NCI-H1436 treated with DMSO at 0.1 percent for 48 hours (cell line): ENCODE measurements at regions not wholly inside any gene's neighbourhood (a gene's known extent, or its start where the extent isn't known, plus 50 kb on each side); places are given as distances from the start of the nearest gene placed in this dataset.
"Not testable (repeated sequence)": the region's sequence is repeated elsewhere in the genome, so short reads cannot be mapped to it uniquely, and the experiment has no call there.

Source experiments
- DNase-seq: peaks from one replicate; lab custom pipeline; 2025; lab: John Stamatoyannopoulos, UW

- DNase-seq: no peak
These were observed 247.7 kb upstream of the RFX3 start for GRCh38 chr9:3773362-3774060.

- no peak for DNase-seq
These were observed 243.8 kb upstream of the RFX3 start for GRCh38 chr9:3769646-3770045.

- no peak for DNase-seq
These were observed 243.1 kb upstream of the RFX3 start for GRCh38 chr9:3768712-3769457.

- no peak for DNase-seq
These were observed 242.5 kb upstream of the RFX3 start for GRCh38 chr9:3768286-3768685.

- DNase-seq: no peak
These were observed 236.3 kb upstream of the RFX3 start for GRCh38 chr9:3762076-3762475.

GRCh38 chr9:3760031-3760430 lies 234.2 kb upstream of the RFX3 start:
- DNase-seq: no peak

GRCh38 chr9:3758816-3759576 lies 233.2 kb upstream of the RFX3 start:
- no peak for DNase-seq

- DNase-seq: no peak
These were observed 230.3 kb upstream of the RFX3 start for GRCh38 chr9:3756071-3756470.

GRCh38 chr9:3751125-3751758 lies 225.4 kb upstream of the RFX3 start:
- DNase-seq: no peak

- no peak for DNase-seq
These were observed 224.5 kb upstream of the RFX3 start for GRCh38 chr9:3750321-3750720.

GRCh38 chr9:3746296-3747275 lies 220.8 kb upstream of the RFX3 start:
- DNase-seq: no peak

GRCh38 chr9:3743901-3744413 lies 218.2 kb upstream of the RFX3 start:
- DNase-seq: no peak

- no peak for DNase-seq
These were observed 216.8 kb upstream of the RFX3 start for GRCh38 chr9:3742586-3742985.

GRCh38 chr9:3741729-3742128 lies 215.9 kb upstream of the RFX3 start:
- DNase-seq: no peak

GRCh38 chr9:3740690-3741419 lies 215.1 kb upstream of the RFX3 start:
- DNase-seq: no peak

- DNase-seq: no peak
These were observed 210.4 kb upstream of the RFX3 start for GRCh38 chr9:3736161-3736560.

- no peak for DNase-seq
These were observed 209.4 kb upstream of the RFX3 start for GRCh38 chr9:3735251-3735650.

- DNase-seq: not testable (repeated sequence)
These were observed 207.9 kb upstream of the RFX3 start for GRCh38 chr9:3733527-3734262.

GRCh38 chr9:3733039-3733408 lies 207.2 kb upstream of the RFX3 start:
- DNase-seq: no peak
